ENCODE measurements at regions not wholly inside any gene's neighbourhood (a gene's known extent, or its start where the extent isn't known, plus 50 kb on each side); places are given as distances from the start of the nearest gene placed in this dataset.

- no peak for TF ChIP-seq CTCF (IDR thresholded peaks at IDR 0.05)
- no peaks in the 10 kb centered on the region for H3K9me3 ChIP-seq
- intact Hi-C loops (cut with DNase I): no loop called here
- no peak overlapping the region for H3K27ac ChIP-seq
- peaks cover 29% of the 10 kb centered on the region for H3K27me3 ChIP-seq (ENCODE audit: low read depth)
- peaks cover 22% of the 10 kb centered on the region for H3K4me1 ChIP-seq
- ATAC-seq: no peak
- DNase-seq: no peak
- H3K4me3 ChIP-seq: no peak overlapping the region
- H3K36me3 ChIP-seq: no peaks in the 10 kb centered on the region
Measured at GRCh38 chr9:134240361-134240760, 76.0 kb upstream of the RNU6ATAC start.

GRCh38 chr9:134242706-134243105 lies 78.3 kb upstream of the RNU6ATAC start:
- no peak for TF ChIP-seq CTCF (IDR thresholded peaks at IDR 0.05)
- H3K9me3 ChIP-seq: peaks cover 3% of the 10 kb centered on the region
- H3K27ac ChIP-seq: no peak overlapping the region
- intact Hi-C loops (cut with DNase I): no loop called here
- peaks cover 18% of the 10 kb centered on the region for H3K27me3 ChIP-seq (ENCODE audit: low read depth)
- DNase-seq (no peak), ATAC-seq (no peak)
- peaks cover 6% of the 10 kb centered on the region for H3K4me1 ChIP-seq
- H3K4me3 ChIP-seq: no peak overlapping the region
- no peaks in the 10 kb centered on the region for H3K36me3 ChIP-seq

GRCh38 chr9:134243778-134244467 lies 79.6 kb upstream of the RNU6ATAC start:
- H3K4me1 ChIP-seq: peaks cover 6% of the 10 kb centered on the region
- intact Hi-C loops (cut with DNase I): no loop called here

GRCh38 chr9:134245179-134245578 lies 80.8 kb upstream of the RNU6ATAC start:
- Histone ChIP-seq H3K36me3 (no peaks in the 10 kb centered on the region), H3K27me3 (ENCODE audit: low read depth) (peaks cover 4% of the 10 kb centered on the region), H3K9me3 (peaks cover 14% of the 10 kb centered on the region), H3K4me1 (peaks cover 6% of the 10 kb centered on the region), H3K27ac (no peak overlapping the region), H3K4me3 (no peak overlapping the region)
- no peak for DNase-seq
- intact Hi-C loops (cut with DNase I): no loop called here
- TF ChIP-seq CTCF (IDR thresholded peaks at IDR 0.05): no peak
- no peak for ATAC-seq

More at GRCh38 chr9:134243778-134244467, 79.6 kb upstream of the RNU6ATAC start:
- peak; percentile 74 for DNase-seq
- peak overlapping the region; percentile 31 for H3K27ac ChIP-seq
- peaks cover 12% of the 10 kb centered on the region for H3K27me3 ChIP-seq (ENCODE audit: low read depth)
- H3K9me3 ChIP-seq: peaks cover 14% of the 10 kb centered on the region
- no peak overlapping the region for H3K4me3 ChIP-seq
- no peaks in the 10 kb centered on the region for H3K36me3 ChIP-seq
- peak; percentile 80 to 81 for ATAC-seq
- no peak for TF ChIP-seq CTCF (IDR thresholded peaks at IDR 0.05)

GRCh38 chr9:134247918-134248631 lies 78.2 kb upstream of the RXRA start:
- H3K4me1 ChIP-seq: peaks cover 6% of the 10 kb centered on the region
- no peak overlapping the region for H3K27ac ChIP-seq
- H3K9me3 ChIP-seq: peaks cover 14% of the 10 kb centered on the region
- TF ChIP-seq CTCF (IDR thresholded peaks at IDR 0.05): no peak
- no peak for DNase-seq
- peaks cover 4% of the 10 kb centered on the region for H3K27me3 ChIP-seq (ENCODE audit: low read depth)
- no peak for ATAC-seq
- intact Hi-C loops (cut with DNase I): no loop called here
- H3K4me3 ChIP-seq: no peak overlapping the region
- H3K36me3 ChIP-seq: no peaks in the 10 kb centered on the region

Measured in lower lobe of right lung (tissue), 2 donors.